ENCODE measurements at regions not wholly inside any gene's neighbourhood (a gene's known extent, or its start where the extent isn't known, plus 50 kb on each side); places are given as distances from the start of the nearest gene placed in this dataset.

GRCh38 chr18:21177822-21178221 is 64.2 kb upstream of the GREB1L start:
- H3K27ac ChIP-seq: no peak overlapping the region
- no peak for DNase-seq
- no peaks in the 10 kb centered on the region for H3K4me1 ChIP-seq
- intact Hi-C loops (cut with DNase I): loop anchor here (10.0 kb wide), 2 partner anchors 63 to 123 kb away; partner anchors contain the start of gene ROCK1
- H3K4me3 ChIP-seq: no peak overlapping the region
- no peaks in the 10 kb centered on the region for H3K27me3 ChIP-seq
- H3K9me3 ChIP-seq: no peaks in the 10 kb centered on the region
- H3K9ac ChIP-seq (ENCODE audit: low read depth in 2 of 2, low read length in 2 of 2): no peak overlapping the region
- H3K36me3 ChIP-seq: no peaks in the 10 kb centered on the region
- no peak for TF ChIP-seq CTCF (IDR thresholded peaks at IDR 0.05)

- Histone ChIP-seq H3K27ac (no peak overlapping the region), H3K4me3 (no peak overlapping the region), H3K36me3 (no peaks in the 10 kb centered on the region), H3K27me3 (no peaks in the 10 kb centered on the region), H3K9ac (ENCODE audit: low read depth in 2 of 2, low read length in 2 of 2) (no peak overlapping the region), H3K4me1 (no peaks in the 10 kb centered on the region), H3K9me3 (no peaks in the 10 kb centered on the region)
- intact Hi-C loops (cut with DNase I): loop anchor here (10.0 kb wide), 3 partner anchors 65 to 205 kb away; partner anchors contain the start of gene ROCK1
- DNase-seq: peak; percentile 49
- peak; percentile 50 for TF ChIP-seq CTCF (IDR thresholded peaks at IDR 0.05)
Observed at GRCh38 chr18:21179590-21180220, 62.3 kb upstream of the GREB1L start.

GRCh38 chr18:21180588-21180987 is 61.4 kb upstream of the GREB1L start:
- DNase-seq: no peak
- Histone ChIP-seq H3K4me1 (no peaks in the 10 kb centered on the region), H3K27me3 (no peaks in the 10 kb centered on the region), H3K9ac (ENCODE audit: low read depth in 2 of 2, low read length in 2 of 2) (no peak overlapping the region), H3K36me3 (no peaks in the 10 kb centered on the region), H3K4me3 (no peak overlapping the region), H3K27ac (no peak overlapping the region), H3K9me3 (no peaks in the 10 kb centered on the region)
- intact Hi-C loops (cut with DNase I): loop anchor here (10.0 kb wide), 1 partner anchor 206 kb away; no protein-coding TSS in a partner anchor
- TF ChIP-seq CTCF (IDR thresholded peaks at IDR 0.05): no peak

- H3K4me3 ChIP-seq: no peak overlapping the region
- H3K4me1 ChIP-seq: no peaks in the 10 kb centered on the region
- intact Hi-C loops (cut with DNase I): loop anchor here (10.0 kb wide), 1 partner anchor 207 kb away; no protein-coding TSS in a partner anchor
- DNase-seq: no peak
- no peak for TF ChIP-seq CTCF (IDR thresholded peaks at IDR 0.05)
- H3K27ac ChIP-seq: no peak overlapping the region
- H3K27me3 ChIP-seq: no peaks in the 10 kb centered on the region
- H3K9me3 ChIP-seq: no peaks in the 10 kb centered on the region
- no peaks in the 10 kb centered on the region for H3K36me3 ChIP-seq
- H3K9ac ChIP-seq (ENCODE audit: low read depth in 2 of 2, low read length in 2 of 2): no peak overlapping the region
Observed at GRCh38 chr18:21181766-21182165, 60.3 kb upstream of the GREB1L start.

GRCh38 chr18:21183670-21184069 is 58.4 kb upstream of the GREB1L start:
- intact Hi-C loops (cut with DNase I): loop anchor here (10.0 kb wide), 1 partner anchor 209 kb away; no protein-coding TSS in a partner anchor
- H3K27me3 ChIP-seq: no peaks in the 10 kb centered on the region
- no peak overlapping the region for H3K27ac ChIP-seq
- no peaks in the 10 kb centered on the region for H3K9me3 ChIP-seq
- DNase-seq: no peak
- no peaks in the 10 kb centered on the region for H3K4me1 ChIP-seq
- TF ChIP-seq CTCF (IDR thresholded peaks at IDR 0.05): no peak
- no peak overlapping the region for H3K4me3 ChIP-seq
- no peak overlapping the region for H3K9ac ChIP-seq (ENCODE audit: low read depth in 2 of 2, low read length in 2 of 2)
- no peaks in the 10 kb centered on the region for H3K36me3 ChIP-seq
